A549 (cell line): ENCODE measurements at regions not wholly inside any gene's neighbourhood (a gene's known extent, or its start where the extent isn't known, plus 50 kb on each side); places are given as distances from the start of the nearest gene placed in this dataset.
A peak's percentile ranks its signal among the peaks of the same experiment; 100 is the strongest.

ENCODE experiments used
- ATAC-seq, 2 experiments: fragments of 200-7000 bp in 1 of 2; fragments of >200 bp in 1 of 2; cut with Nextera tagmentation in 1 of 2; cut with Tn5 transposase in 1 of 2; 3 replicates each; pipeline versions ENCODE4 v1.8.0 to v1.9.1; 2018 to 2020; ENCODE audit warnings: mild to moderate bottlenecking in 1 of 2, moderate library complexity in 1 of 2
- CTCF ChIA-PET: fragments of 300-600 bp; sonication (Branson Sonifier 250); formaldehyde crosslinking; extraction: SDS; loops from one replicate; lab custom pipeline; 2021; ENCODE audit warnings: antibody characterized with exemption, inconsistent platforms; lab: Yijun Ruan, JAX
- POLR2A ChIA-PET: fragments of 350-600 bp; formaldehyde crosslinking; extraction: SDS; loops from one replicate; lab custom pipeline; 2021; ENCODE audit warnings: antibody characterized with exemption, inconsistent platforms; lab: Yijun Ruan, JAX
- DNase-seq, 2 experiments: peaks; one replicate each; pipeline versions ENCODE4 v3.0.0 to v3.0.0-alpha.2; 2011 to 2016; ENCODE audit warnings: low read depth in 1 of 2, low spot score in 1 of 2
- FAIRE-seq: peaks from 2 replicates; lab custom pipeline; 2011; peaks lifted over from hg19 to GRCh38; lab: Jason Lieb, UNC
- H3K27ac ChIP-seq, 2 experiments: fragments of >200 bp; sonication (Bioruptor Twin); formaldehyde crosslinking; 3 replicates each; pipeline ENCODE4 v1.5.1; 2016 to 2017
- H3K4me1 ChIP-seq: fragments of >200 bp; sonication (Bioruptor Twin); formaldehyde crosslinking; 3 replicates; pipeline ENCODE4 v1.6.1; 2016
- H3K4me2 ChIP-seq: fragments of >200 bp; sonication (Bioruptor Twin); formaldehyde crosslinking; 3 replicates; pipeline ENCODE4 v1.6.1; 2016
- H3K4me3 ChIP-seq: fragments of >200 bp; sonication (Bioruptor Twin); formaldehyde crosslinking; 3 replicates; pipeline ENCODE4 v1.5.1; 2016
- H3K9me3 ChIP-seq: fragments of >200 bp; sonication (Bioruptor Twin); formaldehyde crosslinking; 3 replicates; pipeline ENCODE4 v1.6.1; 2016
- BHLHE40 ChIP-seq: IDR thresholded peaks from 2 replicates; pipeline ENCODE4 v1.6.1; 2012; ENCODE audit warnings: low read depth, low read length, inconsistent platforms
- CBX2 ChIP-seq: fragments of 200-600 bp; sonication (generic); IDR thresholded peaks from 2 replicates; pipeline ENCODE4 v1.6.1; 2016; ENCODE audit warnings: low read depth, mild to moderate bottlenecking, borderline replicate concordance
- CBX8 ChIP-seq: fragments of 200-600 bp; sonication (generic); IDR thresholded peaks from 2 replicates; pipeline ENCODE4 v1.6.1; 2016
- CEBPB ChIP-seq, 2 experiments: fragments of >200 bp in 1 of 2; sonication (Bioruptor Twin) in 1 of 2; formaldehyde crosslinking in 1 of 2; IDR thresholded peaks; 2 replicates each; pipeline ENCODE4 v1.6.1; 2012 to 2016
- CHD2 ChIP-seq: fragments of 150-350 bp; IDR thresholded peaks from 2 replicates; pipeline ENCODE4 v1.6.1; 2014; ENCODE audit warnings: low read length; ENCODE audit not compliant: partially characterized antibody
- EHMT2 ChIP-seq: fragments of 200-600 bp; sonication (generic); IDR thresholded peaks from 2 replicates; pipeline ENCODE4 v1.6.1; 2016; ENCODE audit warnings: antibody characterized with exemption, low read depth, mild to moderate bottlenecking, moderate library complexity
- EP300 ChIP-seq, 2 experiments: fragments of >200 bp; sonication (Bioruptor Twin); formaldehyde crosslinking; IDR thresholded peaks; 2 replicates in 1 of 2; 3 replicates in 1 of 2; pipeline ENCODE4 v1.6.1; 2016 to 2017
- FOSB ChIP-seq: fragments of 250-450 bp; sonication (Bioruptor Pico); IDR thresholded peaks from 2 replicates; pipeline ENCODE4 v1.5.0; 2020; ENCODE audit warnings: mild to moderate bottlenecking, moderate library complexity
- FOSL2 ChIP-seq, 2 experiments: fragments of 450-650 bp in 1 of 2; fragments of >200 bp in 1 of 2; sonication (Bioruptor Twin) in 1 of 2; formaldehyde crosslinking; IDR thresholded peaks; 2 replicates each; pipeline versions ENCODE4 v1.5.0 to v1.6.1; 2016 to 2020; ENCODE audit warnings: mild to moderate bottlenecking in 1 of 2, moderate library complexity in 1 of 2
- FOXS1 ChIP-seq: fragments of 250-450 bp; sonication (Bioruptor Pico); IDR thresholded peaks from 2 replicates; pipeline ENCODE4 v1.5.0; 2020; ENCODE audit warnings: mild to moderate bottlenecking, moderate library complexity
- GATA3 ChIP-seq: IDR thresholded peaks from 2 replicates; pipeline ENCODE4 v1.6.1; 2012; ENCODE audit warnings: borderline replicate concordance
- HOXA7 ChIP-seq: fragments of 250-450 bp; sonication (Bioruptor Pico); IDR thresholded peaks from 2 replicates; pipeline ENCODE4 v1.5.0; 2020; ENCODE audit warnings: mild to moderate bottlenecking, moderate library complexity
- HOXB13 ChIP-seq: fragments of 250-450 bp; sonication (Bioruptor Pico); IDR thresholded peaks from 2 replicates; pipeline ENCODE4 v1.5.0; 2020; ENCODE audit warnings: low read depth, mild to moderate bottlenecking, moderate library complexity
- HOXB5 ChIP-seq: fragments of 250-450 bp; sonication (Bioruptor Pico); IDR thresholded peaks from 2 replicates; pipeline ENCODE4 v1.5.0; 2020; ENCODE audit warnings: mild to moderate bottlenecking, moderate library complexity
- JUNB ChIP-seq: fragments of >200 bp; sonication (Bioruptor Twin); formaldehyde crosslinking; IDR thresholded peaks from 2 replicates; pipeline ENCODE4 v1.6.1; 2016
- MAFK ChIP-seq: fragments of 450-650 bp; IDR thresholded peaks from 2 replicates; pipeline ENCODE4 v1.6.1; 2014; ENCODE audit not compliant: partially characterized antibody
- MAZ ChIP-seq: fragments of 150-350 bp; IDR thresholded peaks from 2 replicates; pipeline ENCODE4 v1.6.1; 2014; ENCODE audit warnings: antibody characterized with exemption, low read depth, low read length, borderline replicate concordance
- NPAS2 ChIP-seq: fragments of 250-450 bp; sonication (Bioruptor Pico); IDR thresholded peaks from 2 replicates; pipeline ENCODE4 v1.8.0; 2022; ENCODE audit warnings: mild to moderate bottlenecking, moderate library complexity, borderline replicate concordance
- POLR2AphosphoS2 ChIP-seq: conservative IDR thresholded peaks from 2 replicates; pipeline ENCODE4 v1.6.1; 2012; ENCODE audit warnings: low read length, improper control_type of control experiment, inconsistent platforms
- RAD21 ChIP-seq, 2 experiments: fragments of >200 bp in 1 of 2; sonication (Bioruptor Twin) in 1 of 2; formaldehyde crosslinking in 1 of 2; IDR thresholded peaks in 1 of 2; conservative IDR thresholded peaks in 1 of 2; 2 replicates in 1 of 2; 3 replicates in 1 of 2; pipeline ENCODE4 v1.6.1; 2012 to 2018; ENCODE audit warnings: inconsistent platforms in 1 of 2
- RCOR1 ChIP-seq: fragments of 150-350 bp; IDR thresholded peaks from 2 replicates; pipeline ENCODE4 v1.6.1; 2014; ENCODE audit warnings: antibody characterized with exemption, low read length, low read depth
- RFX5 ChIP-seq: fragments of 450-650 bp; IDR thresholded peaks from 2 replicates; pipeline ENCODE4 v1.7.1; 2014; ENCODE audit warnings: antibody characterized with exemption, mild to moderate bottlenecking, moderate library complexity
- RNF2 ChIP-seq: fragments of 200-600 bp; sonication (generic); IDR thresholded peaks from 2 replicates; pipeline ENCODE4 v1.6.1; 2016; ENCODE audit warnings: low read depth, mild to moderate bottlenecking, antibody characterized with exemption, moderate library complexity, borderline replicate concordance
- SMC3 ChIP-seq: fragments of >200 bp; sonication (Bioruptor Twin); formaldehyde crosslinking; IDR thresholded peaks from 3 replicates; pipeline ENCODE4 v1.6.1; 2018; ENCODE audit warnings: inconsistent platforms
- ZFP36 ChIP-seq: fragments of 450-650 bp; IDR thresholded peaks from 2 replicates; pipeline ENCODE4 v1.6.1; 2014; ENCODE audit warnings: borderline replicate concordance; ENCODE audit not compliant: partially characterized antibody
- ZNF302 ChIP-seq: fragments of 250-450 bp; sonication (Bioruptor Pico); IDR thresholded peaks from 2 replicates; pipeline ENCODE4 v1.9.0; 2021; ENCODE audit warnings: inconsistent platforms, mild to moderate bottlenecking, moderate library complexity
- ZSCAN20 ChIP-seq: fragments of 250-450 bp; sonication (Bioruptor Pico); IDR thresholded peaks from 2 replicates; pipeline ENCODE4 v1.8.0; 2022; ENCODE audit warnings: mild to moderate bottlenecking, moderate library complexity
- WGBS: methylation state at CpG from one replicate; pipeline ENCODE4 v1.1.6; 2017; ENCODE audit errors: missing lambda C conversion rate; 5-methylcytosine and 5-hydroxymethylcytosine counted together
- TF ChIP-seq, protein P1 (sequence below): fragments of 150-350 bp; IDR thresholded peaks from 2 replicates; pipeline ENCODE4 v1.6.1; 2014; ENCODE audit warnings: low read depth, mild to moderate bottlenecking, low read length
- TF ChIP-seq, protein P2 (sequence below): fragments of 250-450 bp; sonication (Bioruptor Pico); IDR thresholded peaks from 2 replicates; pipeline ENCODE4 v1.5.0; 2020; ENCODE audit warnings: low read depth, mild to moderate bottlenecking, moderate library complexity
- TF ChIP-seq, protein P3 (sequence below): fragments of 200-600 bp; sonication (generic); IDR thresholded peaks from 2 replicates; pipeline ENCODE4 v1.6.1; 2016; ENCODE audit warnings: antibody characterized with exemption, mild to moderate bottlenecking, moderate library complexity

DNA sequence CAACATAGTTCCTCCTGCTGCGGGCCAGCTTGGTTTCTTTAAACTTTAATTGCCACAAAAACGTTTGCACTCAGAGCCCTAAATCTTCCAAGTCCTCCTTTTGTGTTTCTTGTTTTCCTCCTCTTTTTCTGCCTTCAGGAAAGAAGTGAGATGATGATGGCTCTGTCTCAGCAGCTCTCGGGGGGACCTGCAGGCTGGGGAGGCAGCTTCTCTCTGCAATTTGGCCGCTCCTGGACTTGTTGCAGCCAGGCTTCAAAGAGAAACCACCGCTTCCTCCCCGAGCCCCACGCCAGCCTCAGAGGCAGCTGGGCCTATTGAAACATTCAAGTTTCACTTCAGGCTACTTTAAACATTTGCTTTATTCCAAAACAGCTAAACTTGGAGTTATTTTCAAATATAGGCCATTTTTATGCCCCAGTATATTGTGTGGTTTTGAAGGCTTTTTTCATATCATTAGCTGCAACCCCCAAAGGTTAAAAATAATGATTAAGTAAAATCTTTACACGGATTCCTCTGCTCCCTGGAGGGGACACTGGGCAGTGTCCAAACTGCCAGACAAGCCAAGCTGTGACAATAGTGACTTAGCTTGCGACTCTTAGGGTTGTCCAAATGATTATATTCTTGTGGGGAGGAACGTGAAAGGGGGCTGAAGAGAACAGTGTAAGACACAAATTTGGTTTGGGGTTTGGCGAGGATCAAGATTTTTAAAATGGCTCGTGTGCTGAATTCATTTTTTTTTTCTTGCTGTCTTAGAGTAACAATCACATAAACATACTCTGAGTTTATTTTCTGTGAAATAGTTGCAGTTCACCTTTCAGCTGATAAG is 330.8 kb downstream of the DLEU7 start:
- Histone ChIP-seq H3K4me1 (peaks cover 10% of the 10 kb centered on the region; the same call in 2 of the 3 replicates), H3K4me3 (no peak overlapping the region), H3K27ac (no peak overlapping the region), H3K4me2 (peak overlapping the region; percentile 28; the same call in 1 of the 3 replicates)
- 67% methylated on average over 12 of the region's 12 CpGs for WGBS
- ChIA-PET CTCF (interaction anchor here (0.9 kb wide), 1 partner anchor 19 kb away, joined by 3 read pairs; no protein-coding TSS in a partner anchor), POLR2A (no interaction called here)
- TF ChIP-seq MAFK (no peak), FOXS1 (CRISPR knock-in tag) (no peak), ZFP36 (no peak), CHD2 (no peak), NPAS2 (no peak)
- TF ChIP-seq, all 56 proteins: peak for 0
- no peak for DNase-seq
- no peaks in the 10 kb centered on the region for H3K9me3 ChIP-seq
- no peak for ATAC-seq
- no peak for FAIRE-seq

DNA sequence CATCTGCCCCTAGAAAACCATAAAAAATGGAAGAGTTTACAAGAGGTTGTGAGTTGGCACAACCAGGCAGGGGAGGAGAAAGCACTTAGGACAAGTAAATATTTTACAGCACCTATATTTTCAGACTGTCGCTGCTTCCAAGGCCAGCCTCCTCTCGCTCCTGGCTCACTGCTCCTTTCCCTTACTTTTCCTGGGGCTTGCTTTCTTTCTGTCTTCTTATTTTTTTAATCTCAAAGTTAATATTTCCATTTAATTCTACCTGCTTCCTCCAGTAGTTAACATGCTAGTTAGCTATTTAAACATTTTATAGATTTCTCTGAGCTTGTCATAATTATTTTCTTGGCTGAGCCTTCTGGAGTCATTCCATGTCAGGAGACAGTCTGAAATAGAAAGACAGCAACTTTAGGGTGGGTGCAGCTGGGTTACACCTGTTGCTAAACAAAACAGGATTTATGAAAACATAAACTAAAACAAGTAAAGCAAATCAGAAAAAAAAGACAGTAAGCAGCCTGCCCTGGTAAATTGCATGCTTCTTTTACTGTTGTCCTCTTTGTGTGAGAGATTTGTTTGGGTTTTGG is 330.1 kb downstream of the DLEU7 start:
- WGBS = 29% methylated on average over 2 of the region's 2 CpGs
- no peak for FAIRE-seq

DNA sequence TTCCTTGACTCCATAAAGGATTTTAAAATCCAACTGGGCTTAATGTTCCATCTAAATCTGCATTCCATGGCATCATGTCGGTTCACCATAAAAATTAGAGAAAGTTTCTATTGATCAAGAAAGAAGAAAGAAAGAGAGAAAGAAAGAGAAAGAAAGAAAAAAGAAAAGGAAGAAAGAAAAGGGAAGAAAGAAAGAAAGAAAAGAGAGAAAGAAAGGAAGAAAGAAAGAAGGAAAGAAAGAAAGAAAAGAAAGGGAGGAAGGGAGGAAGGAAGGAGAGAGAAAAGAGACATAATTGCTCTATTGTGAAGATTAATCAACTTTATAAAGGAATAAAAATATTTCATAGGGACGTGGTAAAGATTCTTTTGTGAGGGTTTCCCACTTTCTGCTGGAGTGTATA is 329.2 kb downstream of the DLEU7 start:
- Histone ChIP-seq H3K4me2 (no peak overlapping the region), H3K9me3 (no peaks in the 10 kb centered on the region), H3K27ac (no peak overlapping the region), H3K4me1 (peaks cover 10% of the 10 kb centered on the region; the same call in 2 of the 3 replicates), H3K4me3 (no peak overlapping the region)
- FAIRE-seq = no peak
- ChIA-PET CTCF (no interaction called here), POLR2A (no interaction called here)
- WGBS = 78% methylated on average over 2 of the region's 2 CpGs
- no peak for ATAC-seq
- DNase-seq = no peak
- TF ChIP-seq, protein P1, sequence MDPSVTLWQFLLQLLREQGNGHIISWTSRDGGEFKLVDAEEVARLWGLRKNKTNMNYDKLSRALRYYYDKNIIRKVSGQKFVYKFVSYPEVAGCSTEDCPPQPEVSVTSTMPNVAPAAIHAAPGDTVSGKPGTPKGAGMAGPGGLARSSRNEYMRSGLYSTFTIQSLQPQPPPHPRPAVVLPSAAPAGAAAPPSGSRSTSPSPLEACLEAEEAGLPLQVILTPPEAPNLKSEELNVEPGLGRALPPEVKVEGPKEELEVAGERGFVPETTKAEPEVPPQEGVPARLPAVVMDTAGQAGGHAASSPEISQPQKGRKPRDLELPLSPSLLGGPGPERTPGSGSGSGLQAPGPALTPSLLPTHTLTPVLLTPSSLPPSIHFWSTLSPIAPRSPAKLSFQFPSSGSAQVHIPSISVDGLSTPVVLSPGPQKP = no peak
- TF ChIP-seq RFX5 = no peak
- no peak for TF ChIP-seq POLR2AphosphoS2
- no peak for TF ChIP-seq CBX2
- no peak for TF ChIP-seq ZFP36
- no peak for TF ChIP-seq EHMT2
- TF ChIP-seq CEBPB (IDR thresholded peaks at IDR 0.05) = no peak
- no peak for TF ChIP-seq HOXB5 (CRISPR knock-in tag)
- TF ChIP-seq RCOR1 = no peak
- TF ChIP-seq, protein P2, sequence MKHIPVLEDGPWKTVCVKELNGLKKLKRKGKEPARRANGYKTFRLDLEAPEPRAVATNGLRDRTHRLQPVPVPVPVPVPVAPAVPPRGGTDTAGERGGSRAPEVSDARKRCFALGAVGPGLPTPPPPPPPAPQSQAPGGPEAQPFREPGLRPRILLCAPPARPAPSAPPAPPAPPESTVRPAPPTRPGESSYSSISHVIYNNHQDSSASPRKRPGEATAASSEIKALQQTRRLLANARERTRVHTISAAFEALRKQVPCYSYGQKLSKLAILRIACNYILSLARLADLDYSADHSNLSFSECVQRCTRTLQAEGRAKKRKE = no peak
- TF ChIP-seq CBX8 = no peak
- TF ChIP-seq MAZ = no peak
- no peak for TF ChIP-seq GATA3
- TF ChIP-seq EP300 (IDR thresholded peaks at IDR 0.05) = no peak
- no peak for TF ChIP-seq ZNF302
- no peak for TF ChIP-seq HOXB13 (CRISPR knock-in tag)

More for the DNA sequence above, 330.1 kb downstream of the DLEU7 start:
- Histone ChIP-seq H3K4me3 (no peak overlapping the region), H3K27ac (no peak overlapping the region), H3K4me1 (peaks cover 10% of the 10 kb centered on the region; the same call in 2 of the 3 replicates), H3K4me2 (peak overlapping the region; percentile 28; the same call in 1 of the 3 replicates), H3K9me3 (no peaks in the 10 kb centered on the region)
- no peak for DNase-seq
- TF ChIP-seq RNF2 (no peak), CHD2 (no peak), ZSCAN20 (CRISPR knock-in tag) (no peak), HOXA7 (CRISPR knock-in tag) (no peak), BHLHE40 (no peak), SMC3 (no peak), HOXB5 (CRISPR knock-in tag) (no peak), FOSL2 (IDR thresholded peaks at IDR 0.05) (no peak), FOSL2 (CRISPR knock-in tag; IDR thresholded peaks at IDR 0.05) (no peak), FOSB (CRISPR knock-in tag) (no peak), JUNB (no peak), RAD21 (conservative IDR thresholded peaks at IDR 0.05 in 1 of 2, IDR thresholded peaks at IDR 0.05 in 1 of 2) (no peak), POLR2AphosphoS2 (no peak)
- TF ChIP-seq, protein P3, sequence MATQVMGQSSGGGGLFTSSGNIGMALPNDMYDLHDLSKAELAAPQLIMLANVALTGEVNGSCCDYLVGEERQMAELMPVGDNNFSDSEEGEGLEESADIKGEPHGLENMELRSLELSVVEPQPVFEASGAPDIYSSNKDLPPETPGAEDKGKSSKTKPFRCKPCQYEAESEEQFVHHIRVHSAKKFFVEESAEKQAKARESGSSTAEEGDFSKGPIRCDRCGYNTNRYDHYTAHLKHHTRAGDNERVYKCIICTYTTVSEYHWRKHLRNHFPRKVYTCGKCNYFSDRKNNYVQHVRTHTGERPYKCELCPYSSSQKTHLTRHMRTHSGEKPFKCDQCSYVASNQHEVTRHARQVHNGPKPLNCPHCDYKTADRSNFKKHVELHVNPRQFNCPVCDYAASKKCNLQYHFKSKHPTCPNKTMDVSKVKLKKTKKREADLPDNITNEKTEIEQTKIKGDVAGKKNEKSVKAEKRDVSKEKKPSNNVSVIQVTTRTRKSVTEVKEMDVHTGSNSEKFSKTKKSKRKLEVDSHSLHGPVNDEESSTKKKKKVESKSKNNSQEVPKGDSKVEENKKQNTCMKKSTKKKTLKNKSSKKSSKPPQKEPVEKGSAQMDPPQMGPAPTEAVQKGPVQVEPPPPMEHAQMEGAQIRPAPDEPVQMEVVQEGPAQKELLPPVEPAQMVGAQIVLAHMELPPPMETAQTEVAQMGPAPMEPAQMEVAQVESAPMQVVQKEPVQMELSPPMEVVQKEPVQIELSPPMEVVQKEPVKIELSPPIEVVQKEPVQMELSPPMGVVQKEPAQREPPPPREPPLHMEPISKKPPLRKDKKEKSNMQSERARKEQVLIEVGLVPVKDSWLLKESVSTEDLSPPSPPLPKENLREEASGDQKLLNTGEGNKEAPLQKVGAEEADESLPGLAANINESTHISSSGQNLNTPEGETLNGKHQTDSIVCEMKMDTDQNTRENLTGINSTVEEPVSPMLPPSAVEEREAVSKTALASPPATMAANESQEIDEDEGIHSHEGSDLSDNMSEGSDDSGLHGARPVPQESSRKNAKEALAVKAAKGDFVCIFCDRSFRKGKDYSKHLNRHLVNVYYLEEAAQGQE = no peak
- ATAC-seq = no peak
- CTCF ChIA-PET = no interaction called here
- POLR2A ChIA-PET = no interaction called here
